Muscle layer of duodenum (tissue), 2 donors: ENCODE measurements at regions not wholly inside any gene's neighbourhood (a gene's known extent, or its start where the extent isn't known, plus 50 kb on each side); places are given as distances from the start of the nearest gene placed in this dataset.

Experiments
- H3K27ac ChIP-seq: one replicate; pipeline ENCODE4 v1.7.0; 2013; ENCODE audit warnings: mild to moderate bottlenecking, low read length
- H3K27me3 ChIP-seq: one replicate; pipeline ENCODE4 v1.7.0; 2013; ENCODE audit warnings: low read depth, mild to moderate bottlenecking, control low read depth, low read length
- H3K36me3 ChIP-seq, 2 donors: one replicate each; pipeline ENCODE4 v1.7.0; 2013; ENCODE audit warnings: low read length in 2 of 2, control low read depth in 1 of 2, mild to moderate bottlenecking in 1 of 2; ENCODE audit not compliant: insufficient read depth in 2 of 2, control insufficient read depth in 1 of 2
- H3K4me1 ChIP-seq, 2 donors: one replicate each; pipeline ENCODE4 v1.7.0; 2013; ENCODE audit warnings: low read length in 2 of 2, mild to moderate bottlenecking in 2 of 2, control low read depth in 1 of 2, moderate library complexity in 1 of 2; ENCODE audit not compliant: insufficient read depth in 2 of 2, control insufficient read depth in 1 of 2
- H3K4me3 ChIP-seq, 2 donors: one replicate each; pipeline ENCODE4 v1.7.0; 2013; ENCODE audit warnings: low read length in 2 of 2, low read depth in 1 of 2, mild to moderate bottlenecking in 1 of 2
- H3K9me3 ChIP-seq, 2 donors: one replicate each; pipeline ENCODE4 v1.7.0; 2013; ENCODE audit warnings: low read length in 2 of 2, control low read depth in 1 of 2, mild to moderate bottlenecking in 1 of 2; ENCODE audit not compliant: control insufficient read depth in 1 of 2
- donor health status: healthy.

DNA sequence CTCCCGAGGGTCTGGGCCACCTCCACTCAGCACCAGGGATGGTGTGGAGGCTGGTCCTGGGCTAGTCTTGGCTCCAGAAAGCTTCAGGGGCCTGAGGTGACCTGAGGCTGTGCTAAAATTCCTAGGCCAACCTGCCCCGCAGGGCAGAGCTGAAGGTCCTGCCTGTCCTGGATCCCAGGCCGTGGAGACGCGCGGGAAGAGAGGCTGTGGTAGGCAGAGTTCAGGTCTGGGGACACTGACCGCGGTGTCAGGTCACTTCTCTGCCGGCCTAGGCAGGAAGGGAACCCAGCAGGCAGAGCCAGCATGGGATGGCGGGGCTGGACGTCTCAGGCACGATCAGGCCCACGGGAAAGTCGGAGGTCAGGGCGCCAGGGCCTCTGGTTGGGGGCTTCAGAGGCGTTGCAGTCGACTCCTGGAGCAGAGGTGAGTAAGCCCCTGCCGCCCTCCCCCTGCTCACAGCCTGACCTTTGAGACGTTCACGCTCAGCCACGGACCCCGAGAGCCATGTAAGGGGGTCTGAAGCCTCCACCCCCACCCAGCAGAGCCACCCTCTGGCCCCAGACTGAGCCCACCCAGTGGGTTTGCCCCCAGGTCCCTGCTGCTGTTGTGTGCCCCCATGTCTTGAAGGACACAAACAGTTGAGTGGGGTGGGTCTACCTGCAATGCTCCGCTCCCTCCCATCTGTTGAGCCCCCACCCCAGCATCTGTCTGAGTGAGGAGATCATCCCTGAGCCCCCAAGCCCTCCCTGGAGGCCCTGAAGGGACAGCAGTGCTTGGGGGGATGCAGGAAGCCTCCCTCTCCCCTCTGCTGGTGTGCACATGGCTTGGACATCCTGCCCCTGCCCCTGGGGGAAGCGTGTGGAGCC lies 142.7 kb downstream of the KIF26A start:
- H3K36me3 ChIP-seq, result no peaks in the 10 kb centered on the region
- no peaks in the 10 kb centered on the region for H3K27me3 ChIP-seq
- no peak overlapping the region for H3K27ac ChIP-seq
- peaks cover 0 to 4% of the 10 kb centered on the region in 2 donors for H3K9me3 ChIP-seq
- H3K4me1 ChIP-seq, result no peaks in the 10 kb centered on the region
- H3K4me3 ChIP-seq, result no peak overlapping the region

DNA sequence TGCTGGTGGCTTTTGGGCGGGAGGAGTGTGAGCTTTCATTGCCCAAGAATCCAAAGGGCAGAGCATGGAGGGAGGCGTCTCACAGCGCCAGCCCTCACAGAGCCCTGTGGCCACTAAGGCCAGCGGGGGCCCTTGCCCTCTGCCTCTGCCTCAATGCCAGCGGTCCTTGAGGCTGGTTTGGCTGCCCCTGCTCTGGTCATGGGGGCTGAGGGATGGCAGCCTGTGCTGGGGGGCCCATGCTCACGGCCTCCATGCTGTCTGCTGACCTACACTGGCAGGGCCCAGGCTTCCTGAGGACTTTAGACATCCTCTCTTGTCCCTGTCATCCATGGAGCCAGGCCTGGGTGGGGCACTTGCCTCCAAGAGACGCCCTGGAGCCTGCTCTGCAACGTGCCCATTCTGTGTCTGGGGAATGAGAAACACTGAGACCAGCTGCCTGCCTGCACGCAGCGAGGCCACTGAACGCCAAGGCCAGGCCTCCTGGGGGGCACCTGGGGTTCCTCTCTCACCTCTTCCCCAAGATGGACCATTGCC lies 143.4 kb downstream of the KIF26A start:
- H3K4me1 ChIP-seq, result no peaks in the 10 kb centered on the region
- H3K4me3 ChIP-seq, result no peak overlapping the region
- H3K27me3 ChIP-seq, result no peaks in the 10 kb centered on the region
- peaks cover 0 to 4% of the 10 kb centered on the region in 2 donors for H3K9me3 ChIP-seq
- H3K36me3 ChIP-seq, result no peaks in the 10 kb centered on the region
- no peak overlapping the region for H3K27ac ChIP-seq

DNA sequence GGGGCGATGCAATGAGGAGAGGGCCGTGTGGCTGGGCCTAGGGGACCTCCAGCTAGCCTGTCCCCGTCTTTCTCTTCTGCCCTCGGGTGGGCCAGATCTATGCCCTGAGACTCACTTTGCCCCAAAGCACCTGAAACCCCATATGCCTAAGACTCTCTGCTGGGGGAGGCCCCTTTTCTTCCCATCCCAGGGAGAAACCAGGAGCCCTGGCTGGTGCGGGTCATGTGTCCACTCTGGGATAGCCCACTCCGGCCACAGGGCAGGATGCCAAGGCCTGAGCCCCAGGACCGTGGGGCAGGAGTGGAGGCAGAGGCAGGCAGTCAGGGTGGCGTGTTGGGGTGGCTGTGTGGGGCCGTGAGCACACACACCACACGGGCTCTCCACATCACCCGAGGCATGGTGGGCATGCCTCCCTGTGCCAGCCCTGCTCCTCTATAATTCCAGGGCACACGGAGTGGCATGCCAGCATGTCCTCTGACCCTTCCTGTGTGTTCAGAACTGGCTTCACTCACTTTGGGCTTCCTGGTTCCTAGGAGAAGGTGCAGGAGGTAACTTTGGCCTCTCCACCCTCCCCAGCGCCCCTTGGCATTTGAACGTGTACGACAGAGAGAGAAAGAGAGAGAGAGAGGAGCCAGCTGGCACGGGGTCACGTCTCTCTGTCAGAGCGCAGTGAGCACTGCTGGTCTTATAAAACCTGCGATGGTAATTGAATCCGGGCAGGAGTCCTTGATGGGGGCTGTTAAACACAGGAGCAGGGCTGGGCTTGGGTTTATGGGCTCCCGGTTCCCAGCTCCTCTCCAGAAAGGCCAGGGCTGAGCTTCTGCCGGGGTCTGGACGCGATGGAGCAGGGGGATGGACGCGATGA lies 144.2 kb downstream of the KIF26A start:
- Histone ChIP-seq H3K27me3 (no peaks in the 10 kb centered on the region), H3K4me1 (no peaks in the 10 kb centered on the region), H3K9me3 (peaks cover 0 to 4% of the 10 kb centered on the region in 2 donors), H3K4me3 (no peak overlapping the region), H3K27ac (no peak overlapping the region), H3K36me3 (no peaks in the 10 kb centered on the region)

DNA sequence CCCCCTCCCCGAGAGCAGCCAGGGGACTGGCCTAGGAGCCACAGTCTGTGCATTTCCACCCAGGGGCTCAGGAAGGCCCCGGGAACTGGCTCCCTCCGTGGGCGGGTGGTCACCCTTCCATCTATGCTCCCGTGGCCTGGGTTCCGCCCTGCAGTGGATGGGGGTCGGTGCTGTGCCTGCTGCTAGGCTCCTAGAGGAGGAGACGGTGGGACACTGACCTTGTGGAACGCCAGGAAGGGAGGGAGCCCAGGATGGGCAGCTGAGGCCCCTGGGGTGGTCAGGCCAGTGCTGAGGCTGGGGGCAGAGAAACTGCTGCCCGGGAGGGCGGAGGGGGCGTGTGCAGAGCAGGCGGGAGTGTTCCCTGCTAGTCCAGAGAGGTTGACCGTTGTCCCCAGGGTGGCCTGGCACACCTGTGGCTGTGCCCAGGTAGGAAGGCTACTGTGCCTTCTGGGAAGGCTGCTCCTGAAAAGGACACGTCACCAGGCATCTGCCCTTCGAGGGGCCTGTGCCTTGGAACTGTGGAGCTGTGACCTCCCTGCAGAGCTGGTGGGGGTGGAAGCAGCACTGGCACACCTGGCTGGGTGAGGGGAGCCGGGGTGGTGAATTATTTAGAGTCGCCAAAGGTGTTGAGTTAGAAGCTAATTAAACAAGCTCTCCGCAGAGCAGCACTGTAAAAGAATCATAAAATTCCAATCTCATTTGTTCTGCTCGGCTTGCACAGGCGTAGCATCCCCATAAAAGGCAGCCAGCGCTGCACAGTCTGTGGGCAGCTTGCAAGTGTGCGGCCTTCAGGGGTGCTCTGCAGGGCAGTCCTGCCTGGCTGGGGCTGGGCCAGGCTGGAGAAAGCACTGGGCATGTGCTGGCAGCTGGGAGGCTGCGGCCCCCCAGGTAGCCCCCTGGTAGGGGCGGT lies 145.1 kb downstream of the KIF26A start:
- Histone ChIP-seq H3K36me3 (no peaks in the 10 kb centered on the region), H3K9me3 (no peaks in the 10 kb centered on the region), H3K4me1 (no peaks in the 10 kb centered on the region), H3K4me3 (no peak overlapping the region), H3K27me3 (no peaks in the 10 kb centered on the region), H3K27ac (no peak overlapping the region)

DNA sequence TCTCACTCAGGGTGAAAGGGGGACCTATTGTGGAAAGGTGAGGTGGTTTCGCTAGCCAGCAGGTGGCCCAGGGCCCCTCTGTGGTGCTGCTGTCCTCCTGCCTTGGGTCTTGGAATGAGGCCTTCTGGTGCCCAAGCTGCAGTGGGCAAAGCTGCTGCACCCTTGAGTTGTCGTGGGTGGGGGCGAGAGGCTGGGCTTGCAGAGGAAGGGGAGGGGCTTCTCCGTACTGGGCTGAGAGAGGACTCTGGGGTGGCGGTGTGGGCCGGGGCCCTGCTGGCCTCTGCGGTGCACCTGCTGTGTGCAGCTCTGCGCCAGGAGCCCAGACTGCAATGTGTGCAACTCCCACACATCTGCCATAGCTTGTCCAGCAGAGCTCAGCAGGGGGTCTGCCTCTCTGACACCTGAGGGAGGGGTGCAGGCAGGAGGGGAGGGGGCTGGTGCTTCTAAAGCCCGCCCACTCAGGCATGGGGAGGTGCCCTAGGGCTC lies 145.8 kb downstream of the KIF26A start:
- no peaks in the 10 kb centered on the region for H3K9me3 ChIP-seq
- H3K27me3 ChIP-seq, result no peaks in the 10 kb centered on the region
- H3K27ac ChIP-seq, result no peak overlapping the region
- H3K36me3 ChIP-seq, result no peaks in the 10 kb centered on the region
- no peaks in the 10 kb centered on the region for H3K4me1 ChIP-seq
- H3K4me3 ChIP-seq, result no peak overlapping the region

DNA sequence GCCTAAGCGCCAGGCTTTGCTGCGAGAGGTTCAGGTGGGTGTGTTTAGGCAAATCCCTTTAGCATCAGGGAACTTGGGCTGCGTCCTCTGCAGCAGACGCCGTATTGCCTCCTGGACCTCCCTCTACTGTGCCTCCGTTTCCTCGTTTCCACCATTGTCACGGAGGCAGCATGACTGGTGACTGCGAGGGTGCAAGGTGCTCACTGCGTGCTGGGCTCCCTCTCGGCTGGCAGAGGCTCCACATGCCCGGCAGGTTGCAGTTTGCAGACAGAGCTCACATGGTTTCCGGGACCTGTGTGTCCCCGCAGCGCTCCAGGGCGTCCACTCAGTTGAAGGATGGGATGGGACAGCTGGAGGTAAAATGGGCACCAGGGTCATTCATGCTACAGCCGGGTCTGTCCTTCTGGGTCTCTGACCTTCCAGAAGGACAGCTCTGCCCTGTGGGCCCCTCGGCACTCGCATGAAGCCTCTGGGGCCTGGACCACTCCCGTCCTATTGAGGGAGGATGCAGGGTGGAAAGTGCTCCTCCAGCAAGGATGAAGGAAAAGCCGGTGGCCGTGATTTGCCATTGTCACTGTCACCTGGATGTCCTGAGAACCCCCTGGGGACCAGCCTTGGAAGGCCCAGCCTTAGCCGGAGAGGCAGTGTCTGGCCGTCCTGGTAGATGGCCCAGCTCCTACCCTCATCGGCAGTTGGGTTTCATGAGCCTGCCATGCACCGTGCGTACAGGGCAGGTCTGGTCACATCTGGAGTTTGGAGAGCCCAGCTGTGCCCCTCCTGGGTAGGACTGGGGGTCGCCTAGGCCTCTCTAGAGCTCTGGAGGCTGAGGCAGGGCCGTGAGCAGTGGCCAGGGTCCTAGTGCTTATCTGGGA lies 146.5 kb downstream of the KIF26A start:
- Histone ChIP-seq H3K4me3 (no peak overlapping the region), H3K27ac (no peak overlapping the region), H3K27me3 (no peaks in the 10 kb centered on the region), H3K36me3 (no peaks in the 10 kb centered on the region), H3K9me3 (no peaks in the 10 kb centered on the region), H3K4me1 (no peaks in the 10 kb centered on the region)

DNA sequence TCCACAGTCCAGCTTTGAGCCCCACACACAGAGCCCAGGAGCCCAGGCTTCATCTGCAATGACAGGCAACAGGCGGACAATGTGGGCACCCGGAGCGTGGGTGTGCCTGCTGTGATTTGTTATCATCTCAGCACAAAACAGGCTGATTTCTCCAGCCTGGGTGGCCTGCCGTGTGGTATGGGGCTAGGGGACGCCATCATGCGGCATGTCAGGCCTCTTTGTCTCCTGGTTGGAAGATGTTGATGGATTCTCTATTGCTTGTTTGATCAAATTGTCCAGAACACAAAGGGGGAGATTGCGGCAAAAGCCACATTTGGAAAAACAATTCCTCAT lies 147.1 kb downstream of the KIF26A start:
- Histone ChIP-seq H3K36me3 (no peaks in the 10 kb centered on the region), H3K27ac (no peak overlapping the region), H3K27me3 (no peaks in the 10 kb centered on the region), H3K9me3 (no peaks in the 10 kb centered on the region), H3K4me3 (no peak overlapping the region), H3K4me1 (no peaks in the 10 kb centered on the region)

DNA sequence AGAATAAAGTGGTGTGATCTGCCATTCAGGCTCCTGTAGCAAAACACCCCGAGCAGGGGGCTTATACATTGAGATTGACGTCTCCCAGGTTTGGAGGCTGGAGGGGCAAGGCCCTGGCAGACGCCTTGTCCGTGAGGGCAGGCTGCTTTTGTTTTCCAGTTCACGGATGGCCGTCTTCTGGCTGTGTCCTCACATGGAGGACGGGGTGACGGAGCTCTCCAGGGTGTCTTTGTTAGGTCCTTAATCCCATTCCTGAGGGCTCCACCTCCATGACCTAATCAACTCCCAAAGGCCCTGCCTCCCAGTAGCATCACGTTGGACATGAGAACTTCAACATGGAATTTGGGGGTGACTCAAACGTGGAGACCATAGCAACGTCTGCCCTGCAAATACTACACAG lies 147.7 kb downstream of the KIF26A start:
- Histone ChIP-seq H3K27ac (no peak overlapping the region), H3K36me3 (no peaks in the 10 kb centered on the region), H3K9me3 (no peaks in the 10 kb centered on the region), H3K4me1 (no peaks in the 10 kb centered on the region), H3K27me3 (no peaks in the 10 kb centered on the region), H3K4me3 (no peak overlapping the region)

DNA sequence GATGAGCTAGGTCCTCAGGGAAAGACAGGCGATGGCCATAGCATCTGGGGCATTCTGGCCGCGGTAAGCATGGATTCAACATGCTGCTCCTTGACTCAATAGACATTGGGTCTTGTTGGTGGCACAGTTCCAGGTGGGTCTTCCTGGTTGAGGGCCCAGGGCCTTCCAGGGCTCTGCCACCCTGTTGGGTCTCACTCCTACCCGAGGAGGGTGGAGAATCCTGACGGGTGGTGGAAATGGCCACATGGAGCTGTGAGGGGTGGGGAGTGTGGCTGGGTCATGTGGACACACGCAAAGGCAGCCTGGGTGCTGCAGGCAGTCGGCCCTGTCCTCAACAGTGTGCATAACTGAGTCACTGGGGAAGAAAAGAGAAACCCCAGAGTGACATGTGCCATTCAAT lies 148.1 kb downstream of the KIF26A start:
- Histone ChIP-seq H3K27ac (no peak overlapping the region), H3K4me3 (no peak overlapping the region), H3K36me3 (no peaks in the 10 kb centered on the region), H3K4me1 (no peaks in the 10 kb centered on the region), H3K9me3 (no peaks in the 10 kb centered on the region), H3K27me3 (no peaks in the 10 kb centered on the region)

DNA sequence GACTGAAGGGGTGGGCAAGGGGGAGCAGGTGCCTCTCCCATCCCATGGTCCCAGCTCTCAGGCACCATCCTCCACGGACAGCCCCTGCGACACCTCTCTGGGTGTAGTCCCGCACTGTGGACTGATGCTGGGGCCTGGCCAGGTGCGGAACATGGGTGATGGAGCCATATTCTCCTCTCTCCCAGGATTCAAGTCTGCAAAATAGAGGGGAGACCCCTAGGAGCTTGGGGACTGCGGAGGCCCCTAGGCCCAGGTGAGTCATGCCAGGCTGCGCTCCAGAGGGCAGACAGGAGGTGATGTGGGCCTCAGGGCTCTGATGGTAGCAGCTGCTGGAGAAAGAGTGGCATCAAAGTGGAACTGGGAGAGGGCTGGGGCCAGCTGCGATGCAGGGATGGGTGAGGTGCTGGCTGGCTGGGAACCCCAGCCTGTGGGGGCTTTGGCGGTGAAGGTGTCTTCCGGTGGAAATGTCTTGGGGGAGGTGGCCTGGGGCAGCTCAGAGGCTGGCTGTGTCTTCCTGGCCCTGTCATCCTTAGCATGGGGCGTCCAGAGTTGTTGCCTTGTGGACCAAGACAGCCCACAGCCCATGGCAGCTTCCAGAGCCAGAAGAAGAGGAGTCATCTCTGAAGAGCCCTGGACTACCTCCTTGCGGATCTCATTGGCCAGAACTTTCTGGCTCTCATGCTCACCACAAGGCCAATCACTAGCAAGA lies 149.1 kb downstream of the KIF26A start:
- no peaks in the 10 kb centered on the region for H3K9me3 ChIP-seq
- H3K4me3 ChIP-seq, result no peak overlapping the region
- H3K36me3 ChIP-seq, result no peaks in the 10 kb centered on the region
- H3K27ac ChIP-seq, result no peak overlapping the region
- H3K4me1 ChIP-seq, result no peaks in the 10 kb centered on the region
- no peaks in the 10 kb centered on the region for H3K27me3 ChIP-seq
